UCSD-AML1 (cell line): ENCODE measurements at regions not wholly inside any gene's neighbourhood (a gene's known extent, or its start where the extent isn't known, plus 50 kb on each side); places are given as distances from the start of the nearest gene placed in this dataset.

Experiments
- DNase-seq: peaks from one replicate; lab custom pipeline; 2025; ENCODE audit not compliant: unreplicated experiment; lab: John Stamatoyannopoulos, UW

DNA sequence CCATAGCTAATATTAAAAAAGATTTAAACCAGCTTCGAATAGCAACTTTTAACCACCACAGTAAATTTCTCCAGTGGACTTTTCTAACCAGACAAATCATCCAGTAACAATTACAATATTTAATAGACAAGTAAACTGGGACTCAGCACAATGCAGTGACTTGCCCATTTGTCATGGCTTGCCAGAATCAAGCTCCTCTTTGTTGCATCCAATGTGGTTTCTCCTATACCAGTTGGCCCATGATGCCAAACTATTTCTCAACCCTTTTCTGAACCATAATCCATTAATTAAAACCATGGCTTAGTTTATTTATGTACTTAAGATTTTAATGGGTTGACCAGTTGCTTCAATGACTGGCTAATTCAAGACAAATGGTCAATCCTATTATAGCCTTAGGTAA lies 64.4 kb downstream of the DIO2 start:
- DNase-seq, result no peak

DNA sequence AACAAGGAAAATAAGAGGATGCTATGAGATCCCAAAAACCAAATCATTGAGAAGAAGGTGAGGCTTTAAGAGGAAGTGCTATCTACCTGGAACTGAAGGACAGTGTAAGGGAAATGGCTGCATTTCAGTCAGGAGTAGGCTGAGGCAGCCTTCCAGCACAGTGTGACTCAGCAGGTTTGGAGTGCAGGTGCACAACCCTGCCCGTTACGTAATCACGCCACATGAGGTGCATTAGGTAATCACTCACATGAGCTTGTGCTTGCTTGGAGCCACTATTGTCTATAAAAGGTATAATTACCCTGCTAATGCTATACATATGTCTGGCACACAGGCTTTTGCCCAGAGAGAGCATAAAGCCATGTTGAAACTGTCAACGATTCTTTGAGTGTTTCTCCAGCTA lies 74.9 kb downstream of the DIO2 start:
- DNase-seq, result no peak

DNA sequence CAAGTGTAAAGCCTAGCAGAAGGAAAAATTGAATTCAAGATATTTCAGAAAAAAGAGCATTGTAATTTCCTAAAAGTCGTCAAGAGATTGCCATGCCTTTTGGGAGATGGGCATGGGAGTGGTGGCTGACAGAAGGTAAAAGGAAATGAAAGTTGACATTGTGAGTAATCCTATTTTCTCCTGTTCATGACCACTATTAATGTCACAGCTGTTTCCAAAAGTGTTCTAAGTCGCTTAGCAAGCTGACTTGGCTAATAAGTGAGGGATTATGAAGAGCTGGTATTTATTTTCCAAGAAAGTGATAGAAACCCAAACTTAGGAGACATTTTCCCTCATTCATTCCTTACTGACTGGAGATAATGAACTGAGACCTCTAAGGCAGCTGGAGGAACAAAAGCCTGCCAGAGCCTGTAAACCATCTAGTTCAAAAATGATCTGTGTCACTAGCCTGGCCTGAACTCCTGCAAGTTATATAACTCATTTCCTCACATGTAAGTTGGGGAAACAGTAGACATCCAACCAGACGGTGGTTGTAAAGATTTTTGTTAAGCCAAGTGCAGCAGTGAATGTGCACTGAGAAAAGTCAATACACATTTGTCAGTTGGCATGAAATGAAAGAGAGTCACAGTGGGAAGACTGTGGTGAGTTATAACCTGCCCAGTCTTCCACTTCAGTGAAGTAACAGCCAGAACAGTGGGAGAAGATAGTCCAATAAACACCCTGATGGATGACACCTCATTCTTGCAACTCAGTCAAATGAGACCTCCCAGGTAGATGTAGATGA lies 75.8 kb downstream of the DIO2 start:
- no peak for DNase-seq

DNA sequence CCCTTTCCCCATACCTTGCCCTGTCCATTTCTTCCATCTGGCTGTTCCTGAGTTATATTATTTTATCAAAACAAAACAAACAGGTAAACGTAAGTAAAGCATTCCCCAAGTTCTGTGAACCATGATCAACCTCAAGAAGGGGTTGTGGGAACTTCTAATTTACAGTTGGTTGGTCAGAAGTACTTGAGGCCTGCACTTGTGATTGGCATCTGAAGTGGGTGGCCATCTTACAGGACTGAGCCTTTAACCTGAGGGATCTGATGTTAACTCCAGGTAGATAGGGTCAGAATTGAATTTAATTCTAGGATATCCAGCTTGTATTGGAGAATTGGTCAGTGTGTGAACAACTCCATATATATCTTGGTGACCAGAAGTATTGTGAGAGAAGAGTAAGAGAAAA lies 77.0 kb downstream of the DIO2 start:
- DNase-seq, result no peak

DNA sequence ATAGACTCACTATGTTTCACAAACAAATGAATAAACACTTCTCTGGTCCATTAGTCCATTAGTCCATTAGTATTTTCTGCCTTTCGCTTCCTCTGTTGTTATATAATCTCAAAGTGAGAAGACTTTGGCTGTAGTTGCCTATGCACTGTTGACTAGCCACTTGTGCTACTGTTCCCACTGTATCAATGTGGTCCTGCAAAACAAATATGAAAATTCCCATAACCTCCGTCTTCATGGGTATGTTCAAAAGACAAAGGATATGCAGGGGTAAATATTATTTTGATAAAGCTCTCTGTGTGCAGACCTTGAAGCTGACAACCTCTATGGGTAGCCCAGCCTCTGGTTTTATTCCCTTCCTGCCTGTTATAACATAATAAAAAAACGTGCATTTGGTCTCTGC lies 77.8 kb downstream of the DIO2 start:
- DNase-seq, result no peak

DNA sequence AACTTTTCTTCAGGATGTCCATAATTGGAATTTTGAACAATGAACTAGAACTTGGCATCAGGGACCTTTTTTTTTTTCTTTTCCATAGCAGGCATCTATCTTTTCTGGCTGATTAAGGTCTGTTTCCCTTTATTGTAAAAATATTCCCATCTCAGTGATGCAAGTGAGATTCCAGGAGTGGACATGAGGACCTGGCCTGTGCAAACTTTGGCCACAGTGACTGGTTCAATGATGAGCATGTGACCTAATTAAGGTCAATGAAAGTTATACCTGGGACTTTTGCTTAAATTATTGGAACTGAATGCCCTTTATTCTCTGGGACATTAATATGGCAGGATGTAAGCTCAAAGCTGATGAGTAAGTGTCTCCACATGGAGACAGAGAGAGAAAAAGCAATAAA lies 83.8 kb downstream of the DIO2 start:
- no peak for DNase-seq

DNA sequence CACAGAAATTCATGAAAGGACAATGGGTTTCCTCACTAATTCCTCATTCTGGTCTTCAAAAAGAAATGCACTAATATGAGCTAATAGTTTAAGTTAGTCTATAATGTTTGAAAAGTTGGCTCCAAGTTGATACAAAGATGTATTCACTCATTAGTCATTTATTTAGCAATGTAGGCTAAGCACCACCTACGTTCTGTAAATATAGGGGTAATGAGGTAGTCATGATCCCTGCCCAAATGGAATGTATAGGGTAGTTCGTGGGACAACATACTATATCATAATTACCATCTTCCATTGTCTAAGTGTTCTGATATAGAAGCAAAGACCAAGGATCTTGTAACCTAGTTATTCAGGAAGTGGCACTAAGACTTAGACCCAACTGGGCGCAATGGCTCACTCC lies 86.5 kb downstream of the DIO2 start:
- DNase-seq, result no peak

DNA sequence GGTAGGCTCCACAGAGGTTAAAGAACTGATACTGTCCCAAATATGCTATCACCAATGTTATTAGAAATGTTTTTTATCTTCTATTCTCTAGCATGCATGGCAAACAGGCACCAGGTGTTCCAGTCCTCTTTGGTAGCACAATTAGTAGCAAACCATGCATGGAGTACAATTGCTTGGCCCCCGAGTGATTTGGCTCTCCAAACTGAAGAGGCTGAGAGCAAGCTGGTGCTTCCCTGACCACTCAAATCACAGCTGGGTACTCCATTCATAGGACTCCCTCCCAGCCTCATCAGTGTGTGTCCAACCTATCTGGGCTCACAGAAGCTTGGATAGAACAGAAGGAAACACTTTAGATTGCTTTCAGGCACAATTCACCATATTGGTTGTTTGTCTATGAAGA lies 93.4 kb downstream of the DIO2 start:
- no peak for DNase-seq

DNA sequence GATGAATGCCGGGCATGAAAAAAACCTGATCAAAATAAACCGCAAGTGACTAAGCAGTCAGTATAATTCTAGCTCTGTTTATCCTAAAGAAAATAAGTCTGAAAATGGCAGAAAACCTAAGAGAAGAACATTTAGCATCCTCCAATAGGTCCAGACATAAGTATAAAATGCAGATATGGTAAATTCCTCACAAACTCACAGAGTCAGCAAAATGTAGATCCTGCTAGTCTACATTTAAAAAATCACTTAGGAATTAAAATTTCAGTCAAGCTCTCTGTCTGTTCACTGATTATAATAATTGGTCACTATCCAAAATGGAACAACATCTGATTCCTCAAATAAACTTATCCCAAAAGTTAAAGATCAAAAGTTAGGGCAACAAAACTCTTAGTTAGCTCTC lies 95.1 kb downstream of the DIO2 start:
- DNase-seq, result no peak

DNA sequence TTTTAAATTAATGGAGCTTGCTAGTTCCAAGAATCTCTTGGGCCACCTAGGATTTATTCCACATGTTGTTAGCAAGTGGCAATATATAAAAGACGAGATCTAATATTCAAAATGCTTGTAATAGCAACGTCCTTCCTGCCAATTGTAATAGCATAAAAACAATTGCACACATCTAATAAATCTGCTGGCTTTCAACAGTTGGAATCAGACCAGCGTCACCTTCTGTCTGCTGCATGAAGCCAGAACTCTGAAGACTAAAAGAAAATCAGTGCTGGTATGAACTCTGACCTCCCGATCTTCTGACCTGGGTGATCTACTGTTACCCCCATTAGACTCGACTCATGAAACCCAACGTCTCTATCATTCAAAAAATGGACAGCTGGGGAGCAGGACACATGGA lies 100.6 kb downstream of the DIO2 start:
- no peak for DNase-seq

DNA sequence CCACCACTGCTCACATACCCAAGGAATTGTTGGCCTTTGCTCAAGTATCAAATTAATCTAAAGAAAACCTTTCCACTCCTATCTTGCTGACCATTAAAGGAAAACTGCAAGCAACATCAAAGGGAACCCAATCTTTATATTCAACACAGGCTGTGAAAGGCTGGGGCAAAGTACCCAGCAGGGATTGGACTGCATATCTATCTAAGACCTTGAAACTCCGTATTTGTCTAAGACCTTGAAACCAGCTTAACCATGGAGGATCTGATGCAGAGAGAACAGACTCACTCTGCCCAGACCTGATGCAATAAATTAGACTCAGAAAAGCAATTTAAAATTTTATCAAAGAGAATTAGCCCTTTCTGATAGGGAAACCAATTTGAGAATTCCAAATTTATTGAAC lies 102.2 kb downstream of the DIO2 start:
- DNase-seq, result no peak

DNA sequence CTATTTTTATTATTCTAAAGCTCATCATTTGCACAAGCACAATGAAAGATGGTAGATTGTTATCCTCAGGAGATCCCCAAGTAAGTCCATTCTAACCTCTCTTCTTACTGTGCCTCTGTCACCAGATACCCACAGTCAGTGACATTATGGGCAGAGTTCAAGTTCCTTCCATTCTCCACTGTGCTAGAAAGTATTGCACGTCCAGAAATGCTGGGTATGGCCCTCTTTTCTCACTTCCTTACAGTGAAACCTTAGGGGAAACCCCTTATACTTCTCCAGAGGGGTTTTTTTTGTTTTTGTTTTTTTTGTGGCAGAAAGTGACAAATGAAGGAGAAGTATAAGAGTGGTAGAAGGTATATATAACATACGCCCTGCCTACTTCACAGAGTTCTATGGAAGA lies 102.9 kb downstream of the DIO2 start:
- DNase-seq, result no peak

DNA sequence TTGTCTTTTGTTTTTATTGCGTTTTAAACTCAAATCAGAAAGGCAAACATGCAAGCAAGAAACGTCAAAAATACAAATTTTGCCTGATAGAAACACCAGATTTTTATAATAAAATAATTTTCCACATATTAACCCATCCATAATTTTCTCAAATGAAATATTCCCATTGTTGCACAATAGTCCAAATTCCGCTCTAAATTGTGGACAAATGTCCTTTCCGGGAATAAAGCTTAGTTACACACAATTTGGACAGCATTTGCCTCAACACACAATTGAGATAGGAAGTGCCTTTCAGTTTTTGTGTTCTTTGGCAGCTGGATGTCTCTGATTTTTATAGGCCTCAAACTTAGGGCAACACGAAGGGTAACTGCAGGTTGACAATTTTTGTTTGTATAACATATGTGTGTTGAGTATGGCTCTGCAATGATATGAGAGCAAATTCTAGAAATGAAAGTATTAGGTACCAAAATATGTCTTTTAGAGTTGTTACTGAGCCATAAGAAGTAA lies 105.8 kb downstream of the DIO2 start:
- no peak for DNase-seq

DNA sequence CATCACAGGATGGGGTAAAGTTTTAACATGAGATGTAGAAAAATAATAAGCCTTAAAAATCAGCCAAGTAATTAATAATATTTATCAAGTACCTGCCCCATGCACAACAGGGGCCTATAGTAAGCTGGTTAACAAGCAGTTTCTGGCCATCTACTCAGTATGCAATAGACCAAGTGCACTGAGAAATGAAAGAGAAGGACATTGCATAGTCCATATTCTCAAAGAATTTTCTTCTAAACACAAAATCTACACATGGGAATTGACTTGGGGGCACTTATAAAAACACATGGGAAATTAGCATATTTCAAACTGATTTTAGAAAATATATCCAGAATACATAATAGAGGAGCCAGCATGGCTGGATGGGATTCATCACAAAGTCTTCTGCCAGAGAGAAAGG lies 109.5 kb downstream of the DIO2 start:
- no peak for DNase-seq

DNA sequence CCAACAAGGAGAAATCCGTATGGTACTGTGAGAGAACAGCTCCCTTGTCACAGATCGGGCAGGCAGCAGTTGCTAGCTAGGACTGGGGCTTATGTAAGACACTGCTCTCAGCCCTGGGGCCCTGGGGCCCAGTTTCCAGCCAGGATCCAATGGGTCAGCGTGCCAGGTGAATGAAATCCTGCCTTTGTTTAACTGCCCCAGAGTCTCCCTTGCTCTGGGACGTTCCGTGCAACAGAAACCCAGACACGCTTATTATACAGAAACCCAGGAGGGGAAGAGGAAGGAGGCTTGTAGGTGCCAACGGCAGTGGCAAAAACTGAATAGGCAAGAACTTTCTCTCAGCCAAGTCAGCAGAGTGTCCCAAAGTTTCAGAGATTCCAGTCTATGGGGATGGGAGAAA lies 110.6 kb downstream of the DIO2 start:
- no peak for DNase-seq

DNA sequence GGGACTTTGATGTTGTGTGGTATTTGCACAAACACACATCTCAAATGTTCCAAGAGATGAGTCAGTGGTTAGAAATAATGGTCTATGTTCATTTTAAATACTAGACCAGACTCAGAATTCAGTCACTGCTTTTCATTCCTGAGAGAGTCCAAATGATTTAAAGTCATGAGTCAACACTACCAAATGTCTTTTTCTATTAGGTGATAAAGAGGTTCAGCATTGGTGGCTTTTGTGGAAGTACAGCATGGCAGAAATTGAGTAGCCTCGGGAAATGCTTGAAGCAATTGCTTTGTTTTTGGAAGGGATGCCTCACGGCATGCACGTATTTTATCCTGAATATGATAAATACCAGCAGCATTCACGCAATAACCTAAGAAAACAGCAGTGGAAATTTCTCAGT lies 115.7 kb downstream of the DIO2 start:
- DNase-seq, result no peak

DNA sequence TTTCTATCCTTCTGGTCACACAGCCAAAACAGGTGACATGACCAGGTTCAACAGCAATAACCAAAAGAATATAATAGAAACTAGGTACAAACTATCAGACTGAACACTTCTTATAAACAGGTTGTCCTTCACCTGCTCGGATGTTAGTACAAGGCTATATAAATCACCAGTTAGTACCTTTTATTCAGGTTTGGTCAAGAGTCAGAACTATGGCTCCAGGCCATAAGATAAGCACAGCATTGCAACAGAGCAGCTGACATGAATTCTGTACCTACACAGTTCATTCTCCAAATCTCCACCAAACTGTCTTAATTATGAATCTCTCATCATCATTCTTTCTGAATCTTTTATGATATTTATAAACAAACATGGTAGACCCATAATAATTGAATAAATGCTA lies 123.9 kb downstream of the DIO2 start:
- DNase-seq, result no peak

DNA sequence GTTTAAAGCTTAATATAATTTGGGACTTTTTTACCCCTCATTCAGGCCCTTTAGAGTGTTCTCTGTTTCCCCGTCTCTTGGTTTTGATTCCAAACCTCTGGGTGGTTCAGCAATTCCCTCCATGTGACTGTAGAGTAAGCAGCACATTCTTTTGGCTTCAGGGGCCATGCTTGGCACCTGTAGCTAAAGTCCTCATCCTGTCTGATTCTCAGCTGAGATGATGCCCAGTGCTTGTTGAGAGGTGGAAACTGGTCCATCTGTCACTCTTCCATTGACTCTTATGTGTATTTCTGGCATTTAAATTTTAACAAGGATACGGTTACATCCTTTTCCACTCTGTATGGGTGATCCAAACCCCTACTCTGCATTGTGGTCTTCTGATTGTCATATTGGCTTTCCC lies 127.1 kb downstream of the DIO2 start:
- no peak for DNase-seq

DNA sequence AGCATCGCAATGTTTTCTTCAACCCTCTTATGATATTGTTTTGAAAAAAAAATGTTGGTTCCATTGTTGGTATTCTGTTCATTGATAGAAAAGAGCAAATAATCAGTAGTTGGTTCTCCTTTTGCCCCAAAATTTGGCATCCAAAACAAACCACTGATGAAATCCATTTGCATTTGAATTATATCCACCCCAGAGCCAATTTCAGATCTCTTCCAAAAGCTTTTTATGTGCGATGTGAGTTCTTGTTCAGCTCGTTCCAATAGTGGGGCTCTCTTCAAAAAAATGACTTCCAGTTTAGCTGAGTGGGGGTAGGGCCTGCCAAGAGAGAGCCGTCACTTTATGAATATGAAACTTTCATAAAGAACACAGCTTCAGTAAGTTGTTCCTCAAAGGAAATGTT lies 130.7 kb downstream of the DIO2 start:
- no peak for DNase-seq

DNA sequence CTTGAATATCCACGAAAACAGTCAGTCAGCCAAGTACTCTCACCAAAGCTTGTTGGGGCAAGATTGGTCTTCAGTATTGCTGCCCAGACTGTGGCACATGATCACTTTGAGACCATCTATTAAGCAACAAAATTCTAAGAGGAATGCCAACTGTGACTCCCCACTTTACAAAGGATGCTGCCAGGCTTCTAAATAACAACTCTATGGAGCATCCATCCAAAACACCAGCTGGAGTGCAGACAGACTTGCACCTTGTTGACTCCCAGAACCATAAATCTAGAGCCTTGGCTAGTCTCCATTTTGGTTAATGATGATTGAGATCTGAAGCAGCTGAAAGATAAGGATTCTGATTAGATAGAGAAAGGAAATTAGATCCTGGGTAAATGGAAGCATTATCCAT lies 132.8 kb downstream of the DIO2 start:
- no peak for DNase-seq

DNA sequence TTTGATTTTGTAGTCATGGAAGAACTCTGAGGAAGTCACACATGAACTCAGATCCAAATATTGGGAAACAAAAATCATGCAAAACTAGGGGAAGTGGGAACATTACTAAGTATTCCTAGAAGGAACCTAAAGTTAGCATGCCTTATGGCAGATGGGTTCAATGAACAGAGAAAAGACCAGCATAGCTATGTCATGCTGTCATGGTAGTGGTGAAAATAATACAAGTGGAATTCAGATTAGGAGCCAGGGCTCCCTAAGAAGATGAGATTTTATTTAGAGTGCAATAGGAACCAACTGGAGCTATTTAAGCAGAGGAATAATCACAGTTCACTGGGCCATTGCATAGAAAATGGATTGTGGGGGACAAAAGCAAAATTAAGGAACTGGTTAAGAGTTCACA lies 134.0 kb downstream of the DIO2 start:
- DNase-seq, result no peak

DNA sequence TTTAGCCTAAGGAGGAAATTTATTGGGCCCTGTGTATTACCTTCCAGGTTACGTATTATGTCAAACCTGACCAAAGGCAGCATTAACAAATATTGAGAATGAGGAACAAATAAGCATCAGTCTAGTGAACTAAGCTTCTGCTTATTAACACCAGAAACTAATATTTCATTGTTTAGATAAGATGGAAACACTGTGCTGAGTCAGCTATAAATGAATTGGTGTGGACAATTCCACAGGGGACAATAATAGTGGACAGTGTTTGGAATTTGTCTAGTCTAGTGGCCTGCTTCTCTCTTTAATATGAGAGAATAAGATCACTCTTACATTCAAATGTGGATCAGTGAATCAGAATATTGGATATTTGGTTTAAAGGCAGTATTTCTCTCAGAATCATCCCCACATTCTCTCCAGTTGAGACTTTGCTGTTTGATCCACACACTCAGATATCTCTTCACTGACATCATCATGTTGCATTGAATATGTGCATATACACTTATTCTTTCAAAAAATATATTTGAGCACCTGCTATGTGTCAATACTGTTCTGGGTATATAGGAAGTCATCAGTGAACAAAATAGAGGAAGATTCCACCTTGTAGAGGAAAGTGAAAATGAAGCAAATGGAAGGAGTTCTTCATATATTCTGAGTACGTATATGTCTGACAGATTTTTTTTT lies 136.3 kb downstream of the DIO2 start:
- no peak for DNase-seq

DNA sequence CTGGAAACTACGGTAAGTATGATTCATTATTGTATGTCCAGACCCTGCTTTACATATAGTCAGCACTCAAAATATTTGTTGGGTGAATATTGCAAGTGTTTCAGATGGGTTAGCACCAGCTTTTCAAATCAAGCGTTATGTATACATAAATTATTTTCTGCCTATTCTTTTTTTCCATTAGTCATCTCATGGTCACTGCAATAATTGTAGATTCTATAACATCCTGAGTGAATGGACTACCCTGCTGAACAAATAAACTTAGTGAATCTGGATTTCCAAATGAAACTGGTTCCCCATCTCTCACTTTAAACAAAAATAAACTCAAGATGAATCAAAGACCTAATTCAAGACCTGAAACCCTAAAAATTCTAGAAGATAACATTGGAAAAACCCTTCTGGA lies 152.3 kb downstream of the DIO2 start:
- no peak for DNase-seq
